Vagina (tissue), 2 donors: ENCODE measurements at regions not wholly inside any gene's neighbourhood (a gene's known extent, or its start where the extent isn't known, plus 50 kb on each side); places are given as distances from the start of the nearest gene placed in this dataset.

ENCODE experiments used
- DNase-seq, 2 donors: peaks; one replicate each; pipeline ENCODE4 v3.0.0-alpha.2; 2017; ENCODE audit errors: extremely low spot score in 2 of 2
- H3K27ac ChIP-seq: fragments of 200-600 bp; sonication (generic); one replicate; pipeline ENCODE4 v1.5.1; 2019
- H3K27me3 ChIP-seq: fragments of 200-600 bp; sonication (generic); one replicate; pipeline ENCODE4 v1.5.1; 2019
- H3K36me3 ChIP-seq, 2 donors: fragments of 200-600 bp; sonication (generic); one replicate each; pipeline ENCODE4 v1.5.1; 2017 to 2019
- H3K4me1 ChIP-seq: fragments of 200-600 bp; sonication (generic); one replicate; pipeline ENCODE4 v1.5.1; 2019
- H3K4me3 ChIP-seq, 2 donors: fragments of 200-600 bp; sonication (generic); 1 replicate in 1 of 2; 2 replicates in 1 of 2; pipeline ENCODE4 v1.5.1; 2016 to 2019
- H3K9me3 ChIP-seq: fragments of 200-600 bp; sonication (generic); one replicate; pipeline ENCODE4 v1.5.1; 2019
- CTCF ChIP-seq, 3 experiments: fragments of 450-650 bp in 2 of 3; fragments of 200-600 bp in 1 of 3; sonication (generic) in 1 of 3; IDR thresholded peaks; one replicate each; pipeline ENCODE4 v1.5.1; 2017 to 2019; ENCODE audit warnings: antibody characterized with exemption in 3 of 3, mild to moderate bottlenecking in 2 of 3, moderate library complexity in 2 of 3
- POLR2A ChIP-seq, 2 donors: fragments of 450-650 bp; IDR thresholded peaks; one replicate each; pipeline ENCODE4 v1.6.1; 2017; ENCODE audit warnings: antibody characterized with exemption in 2 of 2, mild to moderate bottlenecking in 2 of 2, moderate library complexity in 2 of 2
- POLR2AphosphoS5 ChIP-seq, 2 donors: sonication (generic); formaldehyde crosslinking; IDR thresholded peaks; one replicate each; pipeline ENCODE4 v1.9.0; 2017; ENCODE audit warnings: antibody characterized with exemption in 2 of 2, mild to moderate bottlenecking in 2 of 2, low read depth in 1 of 2; ENCODE audit not compliant: insufficient read depth in 1 of 2
- intact Hi-C: fragments of 100-400 bp; cut with DNase I; formaldehyde crosslinking; loops from one replicate; pipeline ENCODE4 v1.15.1; 2023

GRCh38 chr10:78640796-78641636 lies 427.8 kb upstream of the ZMIZ1 start:
- no peak overlapping the region for H3K27ac ChIP-seq
- H3K36me3 ChIP-seq: no peaks in the 10 kb centered on the region
- TF ChIP-seq POLR2AphosphoS5 (IDR thresholded peaks at IDR 0.05; ENCODE audit: insufficient read depth in 1 of 2, low read depth in 1 of 2) (no peak), POLR2A (IDR thresholded peaks at IDR 0.05) (no peak), CTCF (IDR thresholded peaks at IDR 0.05) (no peak)
- H3K4me3 ChIP-seq: no peak overlapping the region
- no peaks in the 10 kb centered on the region for H3K9me3 ChIP-seq
- H3K4me1 ChIP-seq: peaks cover 9% of the 10 kb centered on the region
- H3K27me3 ChIP-seq: no peaks in the 10 kb centered on the region
- no peak for DNase-seq
- intact Hi-C loops: no loop called here

GRCh38 chr10:78641693-78642092 lies 427.1 kb upstream of the ZMIZ1 start:
- H3K27me3 ChIP-seq: no peaks in the 10 kb centered on the region
- H3K27ac ChIP-seq: no peak overlapping the region
- no peak for DNase-seq
- H3K9me3 ChIP-seq: no peaks in the 10 kb centered on the region
- no peaks in the 10 kb centered on the region for H3K36me3 ChIP-seq
- no peak overlapping the region for H3K4me3 ChIP-seq
- intact Hi-C loops: no loop called here
- no peak for TF ChIP-seq CTCF (IDR thresholded peaks at IDR 0.05)
- TF ChIP-seq POLR2A (IDR thresholded peaks at IDR 0.05): no peak
- TF ChIP-seq POLR2AphosphoS5 (IDR thresholded peaks at IDR 0.05; ENCODE audit: insufficient read depth in 1 of 2, low read depth in 1 of 2): no peak
- H3K4me1 ChIP-seq: peaks cover 9% of the 10 kb centered on the region

GRCh38 chr10:78642269-78642816 lies 426.4 kb upstream of the ZMIZ1 start:
- no peak overlapping the region for H3K27ac ChIP-seq
- TF ChIP-seq POLR2AphosphoS5 (IDR thresholded peaks at IDR 0.05; ENCODE audit: insufficient read depth in 1 of 2, low read depth in 1 of 2) (no peak), CTCF (IDR thresholded peaks at IDR 0.05) (no peak), POLR2A (IDR thresholded peaks at IDR 0.05) (no peak)
- no peaks in the 10 kb centered on the region for H3K36me3 ChIP-seq
- H3K4me1 ChIP-seq: peaks cover 9% of the 10 kb centered on the region
- no peaks in the 10 kb centered on the region for H3K27me3 ChIP-seq
- DNase-seq: no peak
- no peak overlapping the region for H3K4me3 ChIP-seq
- H3K9me3 ChIP-seq: no peaks in the 10 kb centered on the region
- intact Hi-C loops: no loop called here

DNA sequence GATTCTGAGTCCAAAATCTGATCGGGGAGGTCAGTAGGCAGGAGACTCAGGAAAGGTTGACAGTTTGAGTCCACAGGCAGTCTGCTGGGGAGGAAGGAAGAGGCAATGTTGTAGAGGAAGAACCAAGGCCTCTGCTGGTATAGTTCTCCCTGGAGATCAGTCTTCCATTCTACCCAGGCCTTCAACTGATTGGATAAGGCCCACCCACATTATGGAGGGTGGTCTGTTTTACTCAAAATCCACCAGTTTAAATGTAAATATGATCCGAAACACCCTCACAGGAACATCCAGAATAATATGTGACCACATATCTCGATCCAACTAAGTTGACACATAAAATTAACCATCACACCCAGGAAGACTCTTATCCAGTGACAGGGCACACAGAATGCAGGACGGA lies 425.3 kb upstream of the ZMIZ1 start:
- Histone ChIP-seq H3K9me3 (no peaks in the 10 kb centered on the region), H3K4me1 (peaks cover 9% of the 10 kb centered on the region), H3K4me3 (no peak overlapping the region), H3K27me3 (no peaks in the 10 kb centered on the region), H3K36me3 (no peaks in the 10 kb centered on the region), H3K27ac (no peak overlapping the region)
- intact Hi-C loops: no loop called here
- TF ChIP-seq CTCF (IDR thresholded peaks at IDR 0.05): no peak
- no peak for DNase-seq

- Histone ChIP-seq H3K9me3 (no peaks in the 10 kb centered on the region), H3K27ac (no peak overlapping the region), H3K4me1 (peaks cover 9% of the 10 kb centered on the region), H3K27me3 (no peaks in the 10 kb centered on the region), H3K36me3 (no peaks in the 10 kb centered on the region), H3K4me3 (no peak overlapping the region)
- DNase-seq: no peak
- intact Hi-C loops: no loop called here
- TF ChIP-seq POLR2AphosphoS5 (IDR thresholded peaks at IDR 0.05; ENCODE audit: insufficient read depth in 1 of 2, low read depth in 1 of 2) (no peak), POLR2A (IDR thresholded peaks at IDR 0.05) (no peak), CTCF (IDR thresholded peaks at IDR 0.05) (no peak)
Measured at GRCh38 chr10:78644550-78644949, 424.2 kb upstream of the ZMIZ1 start.
